Skeletal muscle cell (primary cell): ENCODE measurements at regions not wholly inside any gene's neighbourhood (a gene's known extent, or its start where the extent isn't known, plus 50 kb on each side); places are given as distances from the start of the nearest gene placed in this dataset.

Experiments
- DNase-seq: peaks from one replicate; pipeline ENCODE4 v3.0.0-alpha.2; 2010; ENCODE audit warnings: low read depth
- H3K4me3 ChIP-seq: 2 replicates; pipeline ENCODE4 v1.5.1; 2011; ENCODE audit warnings: low read depth, mild to moderate bottlenecking, control low read depth, low read length, moderate library complexity

DNA sequence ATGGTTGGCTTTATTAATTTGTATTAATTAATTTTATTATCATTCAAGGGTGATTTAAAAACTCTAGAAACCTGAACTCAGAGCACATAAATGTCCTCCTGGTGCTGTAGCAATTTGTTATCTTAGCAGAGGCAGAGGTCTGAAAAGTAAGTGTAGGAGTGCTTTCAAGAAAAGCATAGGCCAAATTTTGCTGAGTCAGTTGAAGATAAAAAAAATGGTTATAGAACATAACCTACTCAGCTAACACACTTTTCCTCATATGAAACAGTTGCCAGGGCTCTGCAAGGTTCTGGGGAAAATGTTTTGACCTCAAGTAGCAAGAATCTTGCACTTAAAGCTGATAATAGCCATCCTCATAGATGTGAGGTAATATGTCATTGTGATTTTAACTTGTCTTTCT is 53.5 kb upstream of the CHODL start:
- H3K4me3 ChIP-seq, result no peak overlapping the region
- DNase-seq, result no peak

DNA sequence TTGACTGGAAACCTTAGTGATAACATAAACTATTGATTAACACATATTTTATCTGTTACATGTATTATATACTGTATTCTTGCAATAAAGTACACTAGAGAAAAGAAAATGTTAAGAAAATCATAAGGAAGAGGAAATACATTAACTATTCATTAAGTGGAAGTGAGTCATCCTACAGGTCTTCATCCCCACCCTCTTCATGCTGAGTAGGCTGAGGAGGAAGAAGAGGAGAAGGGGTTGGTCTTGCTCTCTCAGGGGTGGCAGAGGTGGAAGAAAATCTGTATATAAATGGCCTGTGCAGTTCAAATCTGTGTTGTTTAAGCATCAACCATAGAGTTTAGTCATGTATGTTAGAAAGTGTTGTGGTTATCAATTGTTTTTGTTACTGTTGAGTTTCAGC is 66.1 kb upstream of the CHODL start:
- no peak overlapping the region for H3K4me3 ChIP-seq

DNA sequence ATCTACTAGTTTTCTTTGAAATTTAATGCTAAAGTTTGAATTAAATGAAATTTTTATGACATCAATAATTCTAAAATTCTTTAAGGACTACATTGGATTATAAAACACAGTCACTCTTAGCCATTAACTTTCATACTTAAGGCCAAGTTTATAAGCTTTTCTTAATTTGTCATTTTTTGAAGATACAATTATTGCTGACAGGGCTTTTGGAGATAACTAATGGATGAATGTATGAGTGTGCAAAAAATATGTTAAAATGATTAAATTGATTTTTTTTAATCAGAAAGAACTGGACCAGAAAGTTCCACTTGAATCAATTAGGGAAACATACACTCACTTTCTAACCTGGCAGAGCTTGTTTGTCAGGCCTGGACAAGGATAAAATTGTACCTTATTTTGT is 70.3 kb upstream of the CHODL start:
- no peak for DNase-seq
- no peak overlapping the region for H3K4me3 ChIP-seq

More for the DNA sequence above, 66.1 kb upstream of the CHODL start:
- DNase-seq, result no peak

DNA sequence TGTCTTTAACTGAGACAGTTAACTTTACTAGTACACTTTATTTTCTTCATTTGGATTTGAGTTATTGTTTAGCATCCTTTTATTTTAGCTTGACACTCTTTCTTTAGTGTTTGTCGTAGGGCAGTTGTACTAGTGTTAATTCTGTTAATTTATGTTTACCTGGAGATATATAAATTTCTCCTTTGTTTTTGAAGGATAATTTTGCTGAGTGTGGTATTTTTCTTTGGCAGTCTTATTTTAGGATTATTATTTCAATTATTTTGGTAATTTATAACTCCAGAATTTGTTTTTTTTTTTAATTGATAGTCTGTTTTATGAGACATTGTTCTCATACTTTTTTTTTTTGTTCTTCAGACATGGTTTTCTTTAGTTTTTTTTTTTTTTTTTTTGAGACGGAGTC is 73.8 kb upstream of the CHODL start:
- no peak overlapping the region for H3K4me3 ChIP-seq
- DNase-seq, result no peak

DNA sequence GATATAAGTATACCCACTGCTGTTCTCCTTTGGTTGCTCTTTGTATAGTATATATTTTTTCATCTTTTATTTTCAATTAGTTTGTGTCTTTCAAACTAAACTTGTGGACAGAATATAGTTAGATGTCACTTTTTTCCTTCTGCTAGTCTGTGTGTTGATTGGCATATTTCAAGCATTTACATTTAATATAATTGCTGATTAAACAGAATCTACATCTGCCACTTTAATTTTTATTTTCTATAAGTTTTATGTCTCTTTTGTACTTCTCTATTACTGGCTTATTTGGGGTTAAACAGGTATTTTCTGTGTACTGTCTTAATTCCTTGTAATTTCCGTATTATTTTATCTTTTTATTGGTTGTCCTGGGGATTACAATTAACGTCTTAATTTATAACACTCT is 74.4 kb upstream of the CHODL start:
- no peak overlapping the region for H3K4me3 ChIP-seq
- DNase-seq, result no peak

DNA sequence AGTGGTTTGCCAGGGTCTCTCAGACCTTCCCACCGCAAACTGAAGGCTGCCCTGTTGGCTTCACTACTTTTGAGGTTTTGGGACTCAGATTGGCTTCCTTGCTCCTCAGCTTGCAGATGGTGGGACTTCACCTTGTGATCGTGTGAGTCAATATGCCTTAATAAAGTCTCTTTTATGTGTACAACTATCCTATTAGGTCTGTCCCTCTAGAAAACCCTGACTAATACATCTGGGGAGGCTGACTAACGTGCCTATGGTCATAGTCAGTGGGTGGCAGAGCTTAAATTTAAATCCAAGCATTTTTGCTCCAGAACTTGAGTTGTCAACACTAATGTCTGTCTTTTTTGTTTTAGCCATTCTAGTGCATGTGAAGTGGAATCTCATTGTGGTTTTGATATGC is 76.5 kb upstream of the CHODL start:
- no peak for DNase-seq
- H3K4me3 ChIP-seq, result no peak overlapping the region

DNA sequence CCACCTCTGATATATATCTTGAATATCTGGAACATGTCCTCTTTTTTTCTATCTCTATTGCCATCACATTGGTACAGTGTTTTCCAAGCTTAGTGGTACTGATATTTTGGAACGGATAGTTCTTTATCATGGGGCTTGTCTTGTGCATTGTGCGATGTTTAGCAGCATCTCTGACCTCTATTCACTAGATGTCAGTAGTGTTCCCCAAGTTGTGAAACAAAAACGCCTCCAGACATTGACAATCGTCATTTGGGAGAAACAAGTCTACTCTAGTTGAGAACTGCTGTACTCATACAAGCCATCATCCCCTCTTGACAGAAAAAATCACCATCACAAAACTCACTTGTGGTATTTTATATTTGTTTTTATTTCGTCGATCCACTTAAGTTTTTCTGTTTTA is 79.7 kb upstream of the CHODL start:
- H3K4me3 ChIP-seq, result no peak overlapping the region
- DNase-seq, result no peak

DNA sequence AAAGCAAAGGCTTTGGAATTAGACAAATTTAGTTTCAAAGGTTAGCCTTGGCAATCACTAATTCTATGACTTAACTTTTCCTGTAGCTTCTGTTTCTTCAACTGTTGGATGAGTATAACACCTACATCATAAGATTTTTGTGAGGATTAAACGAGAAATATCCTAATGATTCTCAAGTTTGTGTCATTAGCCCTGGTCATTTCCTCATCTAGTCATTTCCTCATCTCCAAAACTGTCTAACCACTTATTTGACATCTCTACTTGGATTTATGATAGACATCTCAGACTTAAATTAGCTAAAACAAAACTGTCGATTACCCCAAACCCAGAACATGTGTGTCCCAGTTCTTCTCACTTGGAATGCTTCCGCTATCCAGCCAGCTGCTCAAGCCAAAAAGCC is 80.2 kb upstream of the CHODL start:
- H3K4me3 ChIP-seq, result no peak overlapping the region
- no peak for DNase-seq

DNA sequence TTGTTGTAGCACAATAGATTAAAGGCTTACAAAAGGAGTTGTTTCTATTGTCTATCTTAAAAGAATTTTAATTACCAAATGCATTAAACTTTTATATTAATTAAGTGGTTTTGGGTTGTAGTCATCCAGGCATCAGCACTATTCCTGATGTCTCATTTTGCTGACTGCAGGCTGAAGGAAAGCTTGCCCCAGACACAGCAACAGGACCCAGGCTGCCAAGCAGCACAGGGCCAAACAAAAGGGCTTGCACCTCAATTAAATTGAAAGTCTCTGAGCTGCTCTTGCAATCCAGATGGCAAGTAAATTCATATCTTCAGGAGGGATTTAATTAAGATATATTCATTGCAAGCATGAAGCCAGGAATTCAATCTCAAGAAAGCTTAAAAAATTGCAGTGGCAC is 80.7 kb upstream of the CHODL start:
- H3K4me3 ChIP-seq, result no peak overlapping the region
- DNase-seq, result no peak

DNA sequence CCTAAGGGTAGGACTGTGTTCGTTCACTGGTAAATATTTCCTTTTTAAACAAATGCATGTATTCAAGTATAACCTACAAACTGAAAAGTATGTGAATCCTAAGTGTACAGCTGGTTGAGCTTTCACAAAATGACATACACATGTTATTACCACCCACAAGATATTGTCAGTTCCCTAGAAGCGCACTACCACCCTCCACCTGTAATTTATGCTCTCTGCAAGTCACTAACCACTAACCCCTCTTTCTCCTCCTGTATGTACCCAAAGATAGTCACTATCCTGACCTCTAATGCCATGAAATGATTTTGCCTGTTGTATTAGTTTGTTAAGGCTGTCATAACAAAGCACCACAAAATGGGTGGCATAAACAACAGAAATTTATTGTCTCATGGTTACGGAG is 82.8 kb upstream of the CHODL start:
- no peak for DNase-seq
- no peak overlapping the region for H3K4me3 ChIP-seq

DNA sequence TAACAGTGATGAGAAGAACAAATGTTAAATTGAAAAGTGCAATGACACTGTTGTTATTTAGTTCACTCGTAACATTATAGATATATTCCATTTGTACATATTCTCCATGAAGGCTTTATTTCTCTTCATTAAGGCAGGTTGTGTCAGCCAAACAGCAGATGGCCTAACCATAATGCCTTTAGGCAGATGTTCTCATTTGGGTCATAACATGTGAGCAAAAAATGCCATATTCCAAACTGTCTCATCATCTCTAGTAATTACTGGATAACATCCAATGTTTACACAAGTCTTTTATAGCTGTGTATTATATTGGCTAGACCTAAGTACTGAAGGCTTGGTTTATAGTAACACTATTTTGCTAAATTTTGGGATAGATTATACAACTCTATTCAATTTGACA is 87.2 kb upstream of the CHODL start:
- H3K4me3 ChIP-seq, result no peak overlapping the region
- DNase-seq, result no peak

DNA sequence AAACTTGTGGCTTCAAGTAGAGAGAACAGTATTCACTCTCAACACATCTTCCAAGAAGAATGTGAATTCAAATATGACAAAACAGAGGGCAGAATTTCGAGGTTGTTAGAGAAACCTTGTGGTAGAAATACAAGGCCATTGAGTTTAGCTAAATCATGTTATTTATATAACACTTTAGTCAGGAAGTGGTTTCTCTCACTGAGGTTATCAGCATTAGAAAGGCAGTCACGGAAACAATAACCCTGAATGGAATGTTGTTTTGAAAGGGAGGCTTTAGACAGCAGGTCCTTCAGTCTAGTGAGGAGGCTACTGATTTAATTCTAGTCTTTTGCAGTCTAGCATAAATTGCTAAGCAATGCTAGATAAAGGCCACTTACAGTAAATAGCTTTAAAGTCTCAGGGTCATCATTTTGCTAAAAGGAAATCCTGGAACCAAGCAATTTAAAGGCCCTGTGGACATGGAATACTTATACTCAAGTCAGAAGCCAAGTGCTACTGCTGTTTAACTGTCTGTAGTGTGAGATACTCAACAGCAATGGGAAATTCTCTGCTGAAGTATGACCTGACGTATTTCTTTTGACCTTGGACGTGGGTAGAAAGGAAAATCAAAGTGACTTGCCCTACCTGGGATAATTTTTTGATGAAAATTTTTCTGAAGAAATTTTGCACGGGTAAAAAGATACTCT is 89.0 kb upstream of the CHODL start:
- DNase-seq, result no peak
- no peak overlapping the region for H3K4me3 ChIP-seq

DNA sequence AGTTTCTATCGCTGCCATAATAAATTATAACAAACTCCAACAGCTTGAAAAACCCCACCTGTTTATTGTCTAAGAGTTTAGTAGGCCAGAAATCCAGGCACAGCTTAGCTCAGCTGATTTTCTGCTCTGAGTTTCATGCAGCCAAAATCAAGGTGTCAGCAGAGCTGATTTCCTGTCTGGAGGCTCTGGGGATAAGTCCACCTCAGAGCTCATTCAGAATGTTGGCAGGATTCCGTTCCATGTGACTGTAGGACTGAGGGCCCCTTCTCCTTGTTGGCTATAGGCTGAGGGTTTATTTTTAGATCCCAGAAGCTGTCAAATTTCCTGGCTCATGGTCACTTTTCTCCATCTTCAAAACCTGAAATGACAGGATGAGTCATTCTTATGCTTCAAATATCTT is 91.6 kb upstream of the CHODL start:
- H3K4me3 ChIP-seq, result no peak overlapping the region
- no peak for DNase-seq

DNA sequence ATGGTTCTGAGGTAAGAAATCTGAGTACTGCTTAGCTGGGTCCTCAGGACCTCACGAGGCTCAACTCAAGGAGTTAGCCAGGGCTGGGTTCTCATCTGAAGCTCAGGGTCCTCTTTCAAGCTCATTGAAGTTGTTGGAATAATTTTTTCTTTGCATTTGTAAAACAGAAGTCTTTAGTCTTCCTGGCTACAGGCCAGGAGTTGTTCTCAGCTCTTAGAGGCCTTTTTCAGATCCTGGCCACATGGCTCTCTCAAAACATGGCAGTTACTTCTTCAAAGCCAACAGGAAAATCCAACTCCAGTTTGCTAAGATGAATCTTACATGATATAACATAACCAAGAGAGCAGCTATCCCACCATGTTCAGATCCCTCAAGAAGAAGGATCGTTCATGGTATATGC is 92.3 kb upstream of the CHODL start:
- DNase-seq, result no peak
- H3K4me3 ChIP-seq, result no peak overlapping the region

DNA sequence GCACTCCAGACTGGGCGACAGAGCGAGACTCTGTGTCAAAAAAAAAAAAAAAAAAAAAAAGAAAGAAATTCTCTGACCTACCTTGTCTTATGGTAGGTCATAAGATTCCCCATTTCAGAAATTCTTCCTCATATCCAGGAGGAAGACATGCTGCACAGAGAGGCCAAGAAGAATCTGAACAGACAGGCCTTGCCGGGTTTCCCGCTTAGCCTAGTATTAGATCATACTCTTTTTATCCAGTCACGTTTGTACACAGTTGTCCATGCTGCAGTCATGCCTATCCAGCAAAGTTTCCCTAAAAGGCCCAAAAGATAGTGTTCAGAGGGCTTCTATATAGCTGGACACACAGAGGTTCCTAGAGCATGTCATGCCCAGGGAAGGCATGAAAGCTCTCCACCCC is 93.6 kb upstream of the CHODL start:
- DNase-seq, result no peak
- no peak overlapping the region for H3K4me3 ChIP-seq

DNA sequence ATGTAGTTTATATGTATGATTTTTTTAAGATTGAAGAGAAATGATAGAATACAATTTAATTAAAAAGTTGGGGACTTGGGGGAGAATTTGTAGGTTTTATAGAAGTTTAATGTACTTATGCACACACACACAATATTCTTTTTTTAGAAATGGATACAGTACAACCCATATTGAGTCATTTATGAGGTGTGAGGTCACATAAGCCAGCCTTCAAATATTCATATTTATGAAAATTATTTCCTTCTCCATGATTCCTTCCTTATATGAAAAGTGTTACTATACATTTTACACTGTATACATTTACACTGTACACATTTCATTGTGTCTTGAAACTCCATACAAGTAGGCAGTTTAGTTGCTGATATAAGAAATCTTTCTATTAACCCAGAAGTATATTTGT is 96.2 kb upstream of the CHODL start:
- no peak for DNase-seq
- no peak overlapping the region for H3K4me3 ChIP-seq

DNA sequence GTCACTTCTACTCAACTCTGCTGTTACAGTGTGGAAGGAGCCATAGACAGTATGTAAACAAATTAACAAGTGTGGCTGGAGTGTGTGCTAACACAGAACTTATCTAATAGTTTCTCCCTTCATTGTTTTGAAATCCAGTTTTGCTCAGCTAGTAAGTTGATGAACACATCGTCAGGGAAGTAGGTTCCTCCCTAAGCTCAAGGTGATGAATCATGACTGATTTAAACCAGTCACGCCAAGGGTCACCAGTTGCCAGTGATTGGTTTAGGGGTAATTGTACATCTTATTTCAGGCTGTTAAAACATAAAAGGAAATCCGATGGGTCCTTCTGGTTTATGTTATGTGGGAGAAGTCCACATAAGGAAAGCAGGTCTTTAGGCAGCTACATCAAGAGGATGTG is 97.0 kb upstream of the CHODL start:
- DNase-seq, result no peak
- no peak overlapping the region for H3K4me3 ChIP-seq

DNA sequence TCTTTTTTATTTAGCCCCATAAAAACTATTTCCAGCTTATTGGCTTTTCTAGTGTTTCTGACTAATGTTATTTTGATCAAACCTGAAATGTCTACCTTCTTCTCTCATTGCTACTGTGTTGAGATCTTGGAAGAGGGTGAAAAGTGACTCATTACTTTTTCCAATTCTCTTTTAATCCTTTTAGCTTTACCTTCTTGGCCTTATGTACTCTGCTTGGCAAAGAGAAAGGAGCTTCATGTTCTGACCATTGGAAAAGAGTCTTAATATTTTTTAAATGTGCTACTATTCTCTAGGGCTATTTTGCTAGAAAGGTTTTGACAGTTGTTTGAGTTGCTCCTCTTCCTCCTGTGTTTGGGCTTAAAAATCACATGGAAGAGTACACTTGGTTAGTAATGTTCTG is 97.8 kb upstream of the CHODL start:
- DNase-seq, result no peak
- H3K4me3 ChIP-seq, result no peak overlapping the region

DNA sequence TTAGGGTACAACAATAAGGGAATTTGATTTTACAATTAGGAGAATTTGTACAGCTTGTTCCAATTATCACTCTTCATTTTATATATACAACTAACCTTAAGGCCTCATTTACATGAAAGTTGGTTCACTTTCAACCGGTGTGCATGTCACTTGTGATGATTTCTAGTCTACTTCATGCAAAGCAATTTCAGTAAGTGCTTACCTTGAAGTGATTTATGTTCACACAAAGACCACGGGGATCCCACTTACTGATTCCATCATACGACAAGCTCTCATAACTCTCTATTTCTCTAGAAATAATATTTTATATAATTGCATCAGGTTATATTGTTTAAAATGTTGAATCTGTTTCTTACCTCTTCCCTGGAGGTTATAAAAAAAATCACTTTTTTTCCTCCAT is 100.3 kb upstream of the CHODL start:
- H3K4me3 ChIP-seq, result no peak overlapping the region
- no peak for DNase-seq

DNA sequence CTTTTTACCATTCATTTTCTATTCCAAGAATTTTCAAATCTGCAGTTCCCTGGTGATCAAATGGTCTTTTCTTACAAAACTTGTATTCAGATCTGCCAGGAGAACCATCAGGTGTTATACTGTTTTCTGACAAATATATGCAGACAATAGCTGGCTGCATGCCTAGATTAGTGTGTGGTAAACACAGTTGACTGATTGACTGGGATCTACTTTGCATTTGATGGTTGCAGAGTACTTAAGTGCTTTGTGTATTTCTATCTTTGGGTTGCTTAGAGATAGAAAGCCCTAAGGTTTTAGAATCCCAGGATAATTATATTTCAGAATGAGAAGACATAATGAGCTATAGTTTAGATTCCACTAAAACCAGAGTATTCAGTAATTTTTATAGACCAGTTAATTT is 102.0 kb upstream of the CHODL start:
- H3K4me3 ChIP-seq, result no peak overlapping the region
- DNase-seq, result no peak

DNA sequence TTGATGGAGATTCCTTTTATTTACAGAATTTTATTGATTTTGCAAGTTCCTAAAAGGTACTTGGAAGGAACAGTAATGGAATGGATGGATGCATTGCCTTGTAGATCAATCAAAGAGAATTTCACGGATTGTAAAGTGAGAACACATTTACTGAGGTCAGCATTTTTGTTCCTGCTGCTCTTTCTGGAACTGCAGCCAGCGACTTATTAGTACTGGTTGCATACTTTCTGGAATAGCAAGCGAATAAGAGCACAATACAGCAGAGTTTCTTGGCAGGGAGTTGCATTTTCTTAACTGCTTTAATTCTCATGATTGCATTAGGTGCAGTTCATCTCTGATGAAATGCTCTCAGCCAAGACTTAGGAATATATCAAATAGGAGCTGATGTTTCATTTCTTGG is 106.1 kb upstream of the CHODL start:
- no peak overlapping the region for H3K4me3 ChIP-seq
- no peak for DNase-seq

DNA sequence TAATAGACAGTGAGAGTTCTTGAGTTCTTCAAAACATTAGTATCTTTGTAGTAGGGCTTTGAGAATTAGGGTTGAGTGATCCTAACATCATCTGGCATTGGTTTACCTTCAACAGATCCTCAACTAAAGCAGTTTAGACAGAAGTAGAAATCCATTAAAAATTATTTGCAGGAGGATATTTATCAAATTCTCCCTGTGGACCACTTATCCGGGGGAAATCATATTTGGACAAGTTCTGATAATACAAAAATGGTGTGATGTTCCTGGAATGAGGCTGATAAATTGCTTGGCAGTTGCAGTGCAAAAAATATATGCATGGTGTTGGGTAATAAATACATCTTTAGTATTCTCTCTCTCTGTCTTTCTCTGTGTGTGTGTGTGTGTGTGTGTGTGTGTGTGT is 115.1 kb upstream of the CHODL start:
- DNase-seq, result no peak
- H3K4me3 ChIP-seq, result no peak overlapping the region
